HUES6 (cell line): ENCODE measurements at regions not wholly inside any gene's neighbourhood (a gene's known extent, or its start where the extent isn't known, plus 50 kb on each side); places are given as distances from the start of the nearest gene placed in this dataset.

Source experiments
- H3K27ac ChIP-seq: 2 replicates; pipeline ENCODE4 v1.7.0; 2013; ENCODE audit warnings: low read depth, mild to moderate bottlenecking, low read length, inconsistent platforms
- H3K27me3 ChIP-seq: 2 replicates; pipeline ENCODE4 v1.6.1; 2013; ENCODE audit warnings: low read length; ENCODE audit not compliant: control insufficient read depth, insufficient read depth
- H3K36me3 ChIP-seq: 2 replicates; pipeline ENCODE4 v1.6.1; 2013; ENCODE audit warnings: low read length; ENCODE audit not compliant: control insufficient read depth, insufficient read depth
- H3K4me1 ChIP-seq: 2 replicates; pipeline ENCODE4 v1.6.1; 2013; ENCODE audit warnings: low read length; ENCODE audit not compliant: control insufficient read depth, insufficient read depth
- H3K4me3 ChIP-seq: 2 replicates; pipeline ENCODE4 v1.5.1; 2013; ENCODE audit warnings: low read depth, low read length
- H3K9ac ChIP-seq: one replicate; pipeline ENCODE4 v1.6.1; 2013; ENCODE audit warnings: mild to moderate bottlenecking, low read length
- H3K9me3 ChIP-seq: 2 replicates; pipeline ENCODE4 v1.6.1; 2013; ENCODE audit warnings: low read depth, low read length; ENCODE audit not compliant: control insufficient read depth, insufficient read depth

GRCh38 chr4:81881855-81882621, 410.3 kb upstream of the RASGEF1B start:
- no peak overlapping the region for H3K27ac ChIP-seq
- H3K9me3 ChIP-seq, result no peaks in the 10 kb centered on the region
- no peaks in the 10 kb centered on the region for H3K4me1 ChIP-seq
- H3K36me3 ChIP-seq, result no peaks in the 10 kb centered on the region
- H3K27me3 ChIP-seq, result no peaks in the 10 kb centered on the region
- H3K4me3 ChIP-seq, result no peak overlapping the region
- H3K9ac ChIP-seq, result no peak overlapping the region

DNA sequence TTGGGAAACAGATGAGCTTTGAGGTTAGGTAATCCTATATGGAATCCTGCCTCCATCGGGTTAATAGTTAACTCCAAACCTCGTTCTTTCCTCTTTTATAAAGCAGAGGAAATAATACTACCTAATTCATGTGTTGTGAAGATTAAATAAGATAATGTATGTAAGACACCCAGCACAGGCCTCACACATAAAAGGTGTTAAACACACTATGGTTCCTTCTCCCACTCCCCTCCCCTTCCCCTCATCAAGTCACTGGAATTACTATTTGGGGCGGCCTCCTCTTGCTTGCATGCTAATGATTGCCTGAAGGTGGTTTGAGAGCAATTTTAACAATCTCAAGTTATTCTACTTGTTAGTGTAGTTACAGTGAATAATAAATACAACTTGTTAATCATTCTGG, 404.4 kb upstream of the RASGEF1B start:
- H3K27ac ChIP-seq, result no peak overlapping the region
- no peak overlapping the region for H3K9ac ChIP-seq
- no peaks in the 10 kb centered on the region for H3K36me3 ChIP-seq
- no peak overlapping the region for H3K4me3 ChIP-seq
- peaks cover 18% of the 10 kb centered on the region for H3K4me1 ChIP-seq
- H3K9me3 ChIP-seq, result peaks cover 5% of the 10 kb centered on the region; the same call in 1 of the 2 replicates
- H3K27me3 ChIP-seq, result no peaks in the 10 kb centered on the region

DNA sequence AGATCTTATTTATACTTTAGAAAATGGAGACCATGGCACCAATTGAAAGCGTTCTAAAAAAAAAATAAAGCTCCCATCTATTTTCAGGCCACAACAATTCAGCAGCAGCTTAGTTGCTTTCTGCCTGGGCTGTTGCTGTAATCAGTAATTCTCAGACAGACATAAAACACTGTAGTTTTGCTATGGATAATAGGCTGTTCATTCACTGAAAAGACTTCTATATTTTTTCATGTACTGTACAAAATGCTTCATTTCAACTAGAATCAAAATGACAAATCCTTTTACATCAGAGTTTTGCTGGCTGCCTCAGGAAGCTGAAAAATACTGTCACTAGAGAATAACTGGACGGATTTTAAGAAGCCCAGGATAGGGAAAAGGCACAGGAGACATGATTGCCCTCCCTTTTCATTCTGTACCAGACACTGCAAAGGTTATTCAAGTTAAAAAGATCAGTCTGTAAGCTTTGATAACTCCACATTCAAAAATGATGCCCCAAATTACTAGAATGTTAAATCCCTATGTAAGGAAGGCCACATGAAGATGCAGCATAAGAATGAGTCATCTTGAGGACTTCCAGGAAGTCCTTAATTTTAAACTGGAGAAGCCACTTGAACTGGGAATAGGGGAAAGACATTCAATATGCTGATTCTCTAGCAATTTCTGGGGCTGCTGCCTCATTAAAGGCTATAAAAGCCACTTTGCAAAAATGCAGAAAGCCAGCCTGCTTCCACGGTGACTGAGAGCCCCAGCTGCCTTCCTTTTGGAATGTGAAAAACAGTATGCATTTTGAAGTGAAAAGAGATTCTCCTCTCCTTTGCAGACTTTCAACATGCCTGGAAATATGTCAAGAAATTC, 403.2 kb upstream of the RASGEF1B start:
- no peak overlapping the region for H3K27ac ChIP-seq
- no peak overlapping the region for H3K4me3 ChIP-seq
- H3K9ac ChIP-seq, result no peak overlapping the region
- H3K36me3 ChIP-seq, result no peaks in the 10 kb centered on the region
- H3K4me1 ChIP-seq, result peaks cover 18% of the 10 kb centered on the region
- peaks cover 12% of the 10 kb centered on the region; the same call in 1 of the 2 replicates for H3K9me3 ChIP-seq
- no peaks in the 10 kb centered on the region for H3K27me3 ChIP-seq

DNA sequence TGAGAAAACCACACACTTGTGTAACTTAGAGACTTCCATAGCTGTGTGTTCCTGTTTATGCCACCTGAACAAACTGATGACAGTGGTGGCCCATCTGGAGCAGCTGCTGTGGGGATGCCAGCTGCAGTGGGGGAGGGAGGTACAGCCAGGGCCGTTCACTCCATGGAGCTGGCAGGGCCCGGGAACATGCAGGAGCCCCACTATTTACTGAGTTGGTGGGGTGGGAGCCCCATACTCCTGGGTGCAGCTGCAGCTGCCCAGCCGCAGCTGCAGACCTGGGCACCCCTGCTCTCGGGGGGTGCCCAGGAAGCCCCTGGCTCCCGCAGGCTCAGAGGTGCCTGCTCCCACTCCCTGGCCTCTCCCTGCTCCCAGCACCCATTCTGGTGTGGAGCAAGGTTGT, 398.6 kb upstream of the RASGEF1B start:
- H3K36me3 ChIP-seq, result no peaks in the 10 kb centered on the region
- H3K4me3 ChIP-seq, result no peak overlapping the region
- H3K27me3 ChIP-seq, result no peaks in the 10 kb centered on the region
- no peak overlapping the region for H3K9ac ChIP-seq
- H3K27ac ChIP-seq, result no peak overlapping the region
- peaks cover 12% of the 10 kb centered on the region; the same call in 1 of the 2 replicates for H3K9me3 ChIP-seq
- H3K4me1 ChIP-seq, result peaks cover 3% of the 10 kb centered on the region

- no peak overlapping the region for H3K4me3 ChIP-seq
- H3K36me3 ChIP-seq, result no peaks in the 10 kb centered on the region
- H3K27ac ChIP-seq, result no peak overlapping the region
- peaks cover 11% of the 10 kb centered on the region; the same call in 1 of the 2 replicates for H3K4me1 ChIP-seq
- H3K9ac ChIP-seq, result no peak overlapping the region
- peaks cover 7% of the 10 kb centered on the region; the same call in 1 of the 2 replicates for H3K9me3 ChIP-seq
- no peaks in the 10 kb centered on the region for H3K27me3 ChIP-seq
Observed at GRCh38 chr4:81860111-81860510, 388.4 kb upstream of the RASGEF1B start.

DNA sequence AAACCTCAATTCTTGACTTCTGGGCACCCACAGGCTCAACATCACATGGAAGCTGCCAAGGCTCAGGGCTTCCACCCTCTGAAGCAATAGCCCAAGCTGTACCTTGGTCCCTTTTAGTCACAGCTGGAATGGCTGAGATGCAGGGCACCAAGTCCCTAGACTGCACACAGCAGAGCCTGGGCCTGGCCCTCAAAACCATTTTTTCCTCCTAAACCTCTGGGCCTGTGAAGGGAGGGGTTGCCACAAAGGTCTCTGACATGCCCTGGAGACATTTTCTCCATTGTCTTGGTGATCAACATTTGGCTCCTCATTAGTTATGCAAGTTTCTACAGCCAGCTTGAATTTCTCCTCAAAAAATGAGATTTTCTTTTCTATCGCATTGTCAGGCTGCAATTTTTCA, 382.7 kb upstream of the RASGEF1B start:
- H3K27ac ChIP-seq, result no peak overlapping the region
- no peaks in the 10 kb centered on the region for H3K27me3 ChIP-seq
- no peak overlapping the region for H3K4me3 ChIP-seq
- no peaks in the 10 kb centered on the region for H3K36me3 ChIP-seq
- H3K9ac ChIP-seq, result no peak overlapping the region
- no peaks in the 10 kb centered on the region for H3K4me1 ChIP-seq
- H3K9me3 ChIP-seq, result peaks cover 28% of the 10 kb centered on the region

DNA sequence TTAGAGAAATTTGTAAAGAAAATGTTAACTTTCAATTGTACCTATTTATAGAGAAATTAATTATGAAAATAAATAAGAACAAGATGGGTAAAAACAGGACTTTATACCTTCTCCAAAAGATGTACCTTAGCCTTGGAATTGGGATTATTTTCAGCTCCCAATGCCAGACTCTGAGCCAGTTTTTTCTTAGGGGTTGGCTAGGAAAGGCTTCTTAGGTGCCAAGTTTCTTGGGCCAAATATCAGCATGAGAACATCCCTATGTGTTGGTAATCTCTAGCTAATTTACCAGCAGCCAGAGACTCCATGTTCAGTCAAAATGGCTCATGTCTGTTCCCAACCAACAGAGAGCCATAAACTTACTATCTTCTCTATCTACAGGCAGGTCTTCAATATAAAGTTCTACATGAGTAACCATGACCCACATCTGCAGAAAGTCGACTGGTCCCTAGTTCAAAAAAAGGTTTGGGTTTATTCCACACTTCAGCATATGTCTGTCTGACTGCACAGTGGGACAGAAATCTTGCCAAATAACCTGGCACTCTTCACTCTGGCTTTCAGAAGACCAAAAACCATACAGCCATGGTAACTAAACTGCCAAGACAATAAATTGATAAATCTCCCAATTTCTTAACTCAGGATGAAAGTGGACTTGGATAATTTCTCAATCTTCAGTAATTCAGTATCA, 380.5 kb upstream of the RASGEF1B start:
- Histone ChIP-seq H3K27ac (no peak overlapping the region), H3K9me3 (peaks cover 31% of the 10 kb centered on the region), H3K4me3 (no peak overlapping the region), H3K9ac (no peak overlapping the region), H3K27me3 (no peaks in the 10 kb centered on the region), H3K4me1 (no peaks in the 10 kb centered on the region), H3K36me3 (no peaks in the 10 kb centered on the region)

DNA sequence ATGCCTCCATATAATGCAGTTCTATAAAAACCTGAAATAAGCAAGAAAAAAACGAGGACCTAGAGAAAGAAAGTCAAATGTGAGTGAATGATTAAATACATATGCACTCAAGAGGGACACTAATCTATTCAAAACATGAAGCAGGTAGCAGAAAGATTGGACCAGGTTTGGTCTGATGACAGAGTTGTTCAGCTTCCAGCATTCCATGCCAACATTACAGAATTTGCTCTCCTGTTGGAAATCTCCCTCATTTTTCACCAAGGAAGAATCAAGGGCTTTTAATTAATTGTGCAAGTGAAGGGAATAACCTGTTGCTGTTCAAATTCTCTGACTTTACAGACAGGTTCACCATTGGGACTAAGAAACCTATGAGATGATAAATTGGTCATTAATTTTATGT, 379.0 kb upstream of the RASGEF1B start:
- peaks cover 3% of the 10 kb centered on the region for H3K4me1 ChIP-seq

GRCh38 chr4:81845761-81846160, 374.1 kb upstream of the RASGEF1B start:
- H3K27ac ChIP-seq, result peak overlapping the region; percentile 45; the same call in 1 of the 2 replicates
- H3K9ac ChIP-seq, result no peak overlapping the region
- peaks cover 10% of the 10 kb centered on the region for H3K4me1 ChIP-seq
- H3K27me3 ChIP-seq, result no peaks in the 10 kb centered on the region
- 0 out of 2 replicates have a peak, but pooled peaks cover 6% of the 10 kb centered on the region for H3K9me3 ChIP-seq
- no peak overlapping the region for H3K4me3 ChIP-seq
- H3K36me3 ChIP-seq, result no peaks in the 10 kb centered on the region

More for the DNA sequence above, 379.0 kb upstream of the RASGEF1B start:
- H3K9ac ChIP-seq, result no peak overlapping the region
- H3K4me3 ChIP-seq, result no peak overlapping the region
- peaks cover 28% of the 10 kb centered on the region for H3K9me3 ChIP-seq
- H3K36me3 ChIP-seq, result no peaks in the 10 kb centered on the region
- no peak overlapping the region for H3K27ac ChIP-seq
- no peaks in the 10 kb centered on the region for H3K27me3 ChIP-seq

DNA sequence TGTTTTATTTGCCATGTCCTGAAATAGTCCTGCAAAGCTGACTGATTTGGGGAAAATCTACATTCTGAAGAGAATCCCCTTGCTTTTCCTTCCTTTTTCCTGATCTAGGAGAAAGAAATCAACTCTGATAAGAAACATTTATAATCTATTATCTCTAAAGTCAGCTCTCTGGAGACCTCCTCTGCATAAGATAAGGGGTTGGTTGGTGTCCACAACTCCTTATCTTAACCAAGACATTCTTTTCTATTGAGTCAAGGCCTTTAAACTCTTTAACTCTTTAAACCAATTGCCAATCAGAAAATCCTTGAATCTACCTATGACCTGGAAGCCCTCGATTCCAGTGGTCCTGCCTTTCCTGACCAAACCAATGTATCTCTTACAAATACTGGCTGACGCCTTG, 373.6 kb upstream of the RASGEF1B start:
- H3K4me1 ChIP-seq, result peaks cover 10% of the 10 kb centered on the region
- H3K36me3 ChIP-seq, result no peaks in the 10 kb centered on the region
- H3K9ac ChIP-seq, result peak overlapping the region; percentile 25
- H3K27me3 ChIP-seq, result no peaks in the 10 kb centered on the region
- no peak overlapping the region for H3K4me3 ChIP-seq
- H3K9me3 ChIP-seq, result 0 out of 2 replicates have a peak, but pooled peaks cover 4% of the 10 kb centered on the region
- H3K27ac ChIP-seq, result peak overlapping the region; percentile 81; the same call in 1 of the 2 replicates
